Gastrocnemius medialis (tissue), 4 donors: ENCODE measurements at regions not wholly inside any gene's neighbourhood (a gene's known extent, or its start where the extent isn't known, plus 50 kb on each side); places are given as distances from the start of the nearest gene placed in this dataset.

Source experiments
- CTCF ChIP-seq, 5 experiments: fragments of 450-650 bp in 3 of 5; fragments of 200-600 bp in 2 of 5; sonication (generic) in 2 of 5; IDR thresholded peaks in 4 of 5; conservative IDR thresholded peaks in 1 of 5; 1 replicate in 4 of 5; 2 replicates in 1 of 5; pipeline ENCODE4 v1.5.1; 2016 to 2019; ENCODE audit warnings: antibody characterized with exemption in 5 of 5, mild to moderate bottlenecking in 3 of 5, moderate library complexity in 3 of 5
- POLR2A ChIP-seq, 2 donors: fragments of 450-650 bp; IDR thresholded peaks; one replicate each; pipeline ENCODE4 v1.6.1; 2017; ENCODE audit warnings: antibody characterized with exemption in 2 of 2, mild to moderate bottlenecking in 2 of 2, moderate library complexity in 2 of 2

DNA sequence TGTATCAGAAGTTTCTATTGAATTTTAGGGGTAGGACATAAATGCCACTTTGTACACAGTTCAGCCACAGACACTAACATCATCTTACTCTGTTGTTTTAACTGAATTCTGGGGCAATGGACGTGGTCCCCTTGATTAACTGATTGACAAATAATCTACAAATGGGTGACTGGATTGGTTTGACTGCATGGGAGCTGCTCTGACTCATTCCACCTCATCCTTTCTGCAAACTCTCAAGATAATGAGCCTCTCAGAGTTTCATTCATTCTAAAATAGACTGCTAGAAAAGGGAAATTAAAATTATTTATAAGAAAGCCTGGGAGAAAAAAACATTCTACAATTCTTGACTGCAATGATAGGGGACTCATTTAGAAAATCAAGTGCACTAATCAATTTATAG lies 570.4 kb upstream of the SEL1L start:
- TF ChIP-seq POLR2A (IDR thresholded peaks at IDR 0.05) (no peak), CTCF (IDR thresholded peaks at IDR 0.05 in 4 of 5, conservative IDR thresholded peaks at IDR 0.05 in 1 of 5) (no peak)
